ENCODE measurements at regions not wholly inside any gene's neighbourhood (a gene's known extent, or its start where the extent isn't known, plus 50 kb on each side); places are given as distances from the start of the nearest gene placed in this dataset.

GRCh38 chr3:72485641-72486040, 362.6 kb downstream of the SHQ1 start:
- no peak for FAIRE-seq

GRCh38 chr3:72483554-72484104, 364.6 kb downstream of the SHQ1 start:
- no peak for FAIRE-seq

GRCh38 chr3:72482589-72483321, 365.5 kb downstream of the SHQ1 start:
- FAIRE-seq = no peak

- FAIRE-seq = no peak
Measured at GRCh38 chr3:72481542-72481941, 366.7 kb downstream of the SHQ1 start.

GRCh38 chr3:72480366-72480765, 367.9 kb downstream of the SHQ1 start:
- FAIRE-seq = no peak

GRCh38 chr3:72479651-72480215, 368.5 kb downstream of the SHQ1 start:
- FAIRE-seq = no peak

GRCh38 chr3:72476139-72476483, 372.1 kb downstream of the SHQ1 start:
- no peak for FAIRE-seq

- no peak for FAIRE-seq
Measured at GRCh38 chr3:72475258-72476138, 372.7 kb downstream of the SHQ1 start.

- no peak for FAIRE-seq
Measured at GRCh38 chr3:72474775-72475174, 373.5 kb downstream of the SHQ1 start.

GRCh38 chr3:72473156-72473555, 375.1 kb downstream of the SHQ1 start:
- no peak for FAIRE-seq

- FAIRE-seq = no peak
Measured at GRCh38 chr3:72470904-72471417, 377.3 kb downstream of the SHQ1 start.

- no peak for FAIRE-seq
Measured at GRCh38 chr3:72465853-72466252, 382.4 kb downstream of the SHQ1 start.

GRCh38 chr3:72463083-72463482, 385.2 kb downstream of the SHQ1 start:
- FAIRE-seq = no peak

GRCh38 chr3:72462595-72463011, 385.6 kb downstream of the SHQ1 start:
- FAIRE-seq = no peak

- FAIRE-seq = no peak
Measured at GRCh38 chr3:72461787-72462186, 386.5 kb downstream of the SHQ1 start.

- FAIRE-seq = no peak
Measured at GRCh38 chr3:72460205-72461174, 387.8 kb downstream of the SHQ1 start.

- FAIRE-seq = no peak
Measured at GRCh38 chr3:72459588-72459987, 388.7 kb downstream of the SHQ1 start.

GRCh38 chr3:72458375-72458774, 389.9 kb downstream of the SHQ1 start:
- FAIRE-seq = no peak

- no peak for FAIRE-seq
Measured at GRCh38 chr3:72454441-72454840, 393.8 kb downstream of the SHQ1 start.

GRCh38 chr3:72453706-72454105, 394.5 kb downstream of the SHQ1 start:
- FAIRE-seq = no peak

- FAIRE-seq = no peak
Measured at GRCh38 chr3:72452745-72453144, 395.5 kb downstream of the SHQ1 start.

- FAIRE-seq = no peak
Measured at GRCh38 chr3:72451841-72452240, 396.4 kb downstream of the SHQ1 start.
